GM20000 (cell line): ENCODE measurements at regions not wholly inside any gene's neighbourhood (a gene's known extent, or its start where the extent isn't known, plus 50 kb on each side); places are given as distances from the start of the nearest gene placed in this dataset.

ENCODE experiments used
- DNase-seq: peaks from one replicate; pipeline ENCODE4 v3.0.0; 2012; ENCODE audit warnings: low spot score
- CTCF ChIP-seq: IDR thresholded peaks from 2 replicates; pipeline ENCODE4 v1.5.1; 2012; ENCODE audit warnings: mild to moderate bottlenecking, control low read depth; ENCODE audit errors: extremely low read depth, missing control alignments

GRCh38 chr6:10235344-10235743 is 179.5 kb downstream of the TFAP2A start:
- no peak for DNase-seq
- TF ChIP-seq CTCF = no peak

- TF ChIP-seq CTCF = no peak
- DNase-seq = no peak
Measured at GRCh38 chr6:10230531-10230930, 184.3 kb downstream of the TFAP2A start.

GRCh38 chr6:10223841-10224240 is 191.0 kb downstream of the TFAP2A start:
- no peak for TF ChIP-seq CTCF
- no peak for DNase-seq

GRCh38 chr6:10221178-10221577 is 193.7 kb downstream of the TFAP2A start:
- no peak for TF ChIP-seq CTCF
- no peak for DNase-seq

GRCh38 chr6:10219510-10219909 is 195.4 kb downstream of the TFAP2A start:
- no peak for DNase-seq
- TF ChIP-seq CTCF = no peak

- no peak for DNase-seq
- no peak for TF ChIP-seq CTCF
Measured at GRCh38 chr6:10217111-10217510, 197.8 kb downstream of the TFAP2A start.

- no peak for DNase-seq
- no peak for TF ChIP-seq CTCF
Measured at GRCh38 chr6:10215326-10216110, 199.4 kb downstream of the TFAP2A start.
